Prostate gland (tissue), 2 donors: ENCODE measurements at regions not wholly inside any gene's neighbourhood (a gene's known extent, or its start where the extent isn't known, plus 50 kb on each side); places are given as distances from the start of the nearest gene placed in this dataset.

Experiments
- DNase-seq: peaks from one replicate; pipeline ENCODE4 v3.0.0-alpha.2; 2019; ENCODE audit warnings: low spot score
- H3K27ac ChIP-seq, 2 donors: fragments of 200-600 bp; sonication (generic); 2 replicates each; pipeline ENCODE4 v1.5.1; 2017 to 2019
- H3K27me3 ChIP-seq: fragments of 200-600 bp; sonication (generic); replicated peaks from 2 replicates; pipeline ENCODE4 v1.5.1; 2019; ENCODE audit not compliant: insufficient read depth
- H3K36me3 ChIP-seq, 2 donors: fragments of 200-600 bp; sonication (generic); 1 replicate in 1 of 2; 2 replicates in 1 of 2; pipeline versions ENCODE4 v1.5.1 to v1.8.1; 2017 to 2019
- H3K4me1 ChIP-seq: fragments of 200-600 bp; sonication (generic); replicated peaks from 2 replicates; pipeline ENCODE4 v1.5.1; 2019
- H3K4me3 ChIP-seq, 2 donors: fragments of 200-600 bp; sonication (generic); 2 replicates each; pipeline ENCODE4 v1.5.1; 2017 to 2019
- H3K9me3 ChIP-seq: fragments of 200-600 bp; sonication (generic); 2 replicates; pipeline ENCODE4 v1.5.1; 2017
- CTCF ChIP-seq, 4 experiments: fragments of 200-600 bp in 2 of 4; fragments of 450-650 bp in 2 of 4; sonication (generic) in 2 of 4; IDR thresholded peaks; 1 replicate in 3 of 4; 2 replicates in 1 of 4; pipeline ENCODE4 v1.5.1; 2016 to 2019; ENCODE audit warnings: antibody characterized with exemption in 4 of 4, mild to moderate bottlenecking in 2 of 4, moderate library complexity in 2 of 4
- POLR2A ChIP-seq: fragments of 450-650 bp; IDR thresholded peaks from one replicate; pipeline ENCODE4 v1.6.1; 2016; ENCODE audit warnings: antibody characterized with exemption, mild to moderate bottlenecking
- POLR2AphosphoS5 ChIP-seq: sonication (generic); formaldehyde crosslinking; IDR thresholded peaks from one replicate; pipeline ENCODE4 v1.6.1; 2017; ENCODE audit warnings: antibody characterized with exemption
- WGBS: methylation state at CpG from one replicate; pipeline ENCODE4 v1.1.5; 2018; 5-methylcytosine and 5-hydroxymethylcytosine counted together
- intact Hi-C: fragments of 100-400 bp; cut with DNase I; formaldehyde crosslinking; loops from one replicate; pipeline ENCODE4 v1.14.2; 2022

- Histone ChIP-seq H3K36me3 (no peaks in the 10 kb centered on the region), H3K9me3 (no peaks in the 10 kb centered on the region), H3K4me3 (no peak overlapping the region), H3K27me3 (no peaks in the 10 kb centered on the region), H3K4me1 (no peaks in the 10 kb centered on the region), H3K27ac (no peak overlapping the region)
- TF ChIP-seq CTCF (IDR thresholded peaks at IDR 0.05) (no peak), POLR2A (no peak), POLR2AphosphoS5 (no peak)
- WGBS: 48% methylated on average over 2 of the region's 2 CpGs
- DNase-seq: no peak
- intact Hi-C loops: no loop called here
Measured at GRCh38 chr14:21875791-21876190, 202.2 kb upstream of the OR4E1 start.

GRCh38 chr14:21874946-21875345 is 201.3 kb upstream of the OR4E1 start:
- Histone ChIP-seq H3K36me3 (no peaks in the 10 kb centered on the region), H3K4me1 (no peaks in the 10 kb centered on the region), H3K27ac (no peak overlapping the region), H3K4me3 (no peak overlapping the region), H3K9me3 (no peaks in the 10 kb centered on the region), H3K27me3 (no peaks in the 10 kb centered on the region)
- intact Hi-C loops: no loop called here
- DNase-seq: no peak
- 83% methylated on average over 1 of the region's 1 CpG for WGBS
- TF ChIP-seq POLR2A (no peak), POLR2AphosphoS5 (no peak), CTCF (IDR thresholded peaks at IDR 0.05) (no peak)

GRCh38 chr14:21874167-21874566 is 200.5 kb upstream of the OR4E1 start:
- 84% methylated on average over 3 of the region's 3 CpGs for WGBS
- Histone ChIP-seq H3K27me3 (no peaks in the 10 kb centered on the region), H3K9me3 (no peaks in the 10 kb centered on the region), H3K4me1 (no peaks in the 10 kb centered on the region), H3K27ac (no peak overlapping the region), H3K4me3 (no peak overlapping the region), H3K36me3 (no peaks in the 10 kb centered on the region)
- DNase-seq: no peak
- intact Hi-C loops: no loop called here
- TF ChIP-seq CTCF (IDR thresholded peaks at IDR 0.05) (no peak), POLR2AphosphoS5 (no peak), POLR2A (no peak)

- Histone ChIP-seq H3K36me3 (no peaks in the 10 kb centered on the region), H3K9me3 (no peaks in the 10 kb centered on the region), H3K27ac (no peak overlapping the region), H3K4me3 (no peak overlapping the region), H3K27me3 (no peaks in the 10 kb centered on the region), H3K4me1 (no peaks in the 10 kb centered on the region)
- DNase-seq: peak; percentile 26
- 47% methylated on average over 2 of the region's 2 CpGs for WGBS
- TF ChIP-seq CTCF (IDR thresholded peaks at IDR 0.05): peak in 3 of 4 experiments; percentile 28 to 37 (median 35)
- TF ChIP-seq POLR2AphosphoS5: no peak
- no peak for TF ChIP-seq POLR2A
- intact Hi-C loops: no loop called here
Measured at GRCh38 chr14:21868442-21869046, 194.9 kb upstream of the OR4E1 start.

GRCh38 chr14:21867541-21867940 is 193.9 kb upstream of the OR4E1 start:
- DNase-seq: no peak

More at GRCh38 chr14:21867541-21867940, 193.9 kb upstream of the OR4E1 start:
- Histone ChIP-seq H3K27ac (no peak overlapping the region), H3K36me3 (no peaks in the 10 kb centered on the region), H3K4me3 (no peak overlapping the region), H3K27me3 (no peaks in the 10 kb centered on the region), H3K9me3 (no peaks in the 10 kb centered on the region), H3K4me1 (no peaks in the 10 kb centered on the region)
- intact Hi-C loops: no loop called here
- TF ChIP-seq POLR2AphosphoS5 (no peak), POLR2A (no peak), CTCF (IDR thresholded peaks at IDR 0.05) (no peak)
